Endothelial cell of umbilical vein (primary cell): ENCODE measurements at regions not wholly inside any gene's neighbourhood (a gene's known extent, or its start where the extent isn't known, plus 50 kb on each side); places are given as distances from the start of the nearest gene placed in this dataset.

Source experiments
- BruUV-seq: library from RNA; stranded (reverse); fragments of 400-500 nt; replicated peaks from 2 replicates; lab custom pipeline; 2021; lab: Mats Ljungman, UMichigan
- CTCF ChIA-PET: fragments of 300-600, 350-600 bp; sonication (Branson Sonifier 250); formaldehyde crosslinking; loops from one replicate; lab custom pipeline; 2021; ENCODE audit warnings: antibody characterized with exemption, inconsistent platforms; lab: Charles Lee
- POLR2A ChIA-PET: fragments of 300-600, 350-600 bp; sonication (Branson Sonifier 250); formaldehyde crosslinking; loops from one replicate; lab custom pipeline; 2021; ENCODE audit warnings: antibody characterized with exemption, inconsistent platforms; lab: Charles Lee
- DNase-seq: peaks from one replicate; pipeline ENCODE4 v3.0.0-alpha.2; 2011; ENCODE audit warnings: low read depth, low spot score
- FAIRE-seq: peaks from 2 replicates; lab custom pipeline; 2011; peaks lifted over from hg19 to GRCh38; lab: Jason Lieb, UNC
- H2AFZ ChIP-seq: 2 replicates; pipeline ENCODE4 v1.6.0; 2012; ENCODE audit warnings: low read depth, low read length, control low read depth, inconsistent platforms
- H3K27ac ChIP-seq: 2 replicates; pipeline ENCODE4 v1.5.1; 2011; ENCODE audit warnings: low read depth, mild to moderate bottlenecking, control low read depth, low read length, moderate library complexity; ENCODE audit not compliant: insufficient read depth
- H3K27me3 ChIP-seq, 2 experiments: 2 replicates each; pipeline versions ENCODE4 v1.6.0 to v1.6.1; 2011; ENCODE audit warnings: low read length in 2 of 2, mixed read lengths in 1 of 2; ENCODE audit not compliant: control insufficient read depth in 2 of 2, insufficient read depth in 2 of 2
- H3K36me3 ChIP-seq, 2 experiments: 2 replicates in 1 of 2; 3 replicates in 1 of 2; pipeline ENCODE4 v1.5.1; 2011; ENCODE audit warnings: low read length in 2 of 2, mild to moderate bottlenecking in 1 of 2, moderate library complexity in 1 of 2; ENCODE audit not compliant: control insufficient read depth in 2 of 2, insufficient read depth in 2 of 2; ENCODE audit errors: extremely low read depth in 1 of 2
- H3K4me1 ChIP-seq: 3 replicates; pipeline ENCODE4 v1.5.1; 2011; ENCODE audit warnings: mild to moderate bottlenecking, low read length; ENCODE audit not compliant: control insufficient read depth, insufficient read depth; ENCODE audit errors: extremely low read depth
- H3K4me2 ChIP-seq: 2 replicates; pipeline ENCODE4 v1.6.1; 2011; ENCODE audit warnings: low read length, control low read depth, mixed read lengths; ENCODE audit not compliant: insufficient read depth
- H3K4me3 ChIP-seq, 3 experiments: fragments of 200-600 bp in 1 of 3; sonication (generic), shearing (Covaris generic) in 1 of 3; replicated peaks in 1 of 3; 2 replicates each; pipeline ENCODE4 v1.5.1; 2011 to 2016; ENCODE audit warnings: control low read depth in 3 of 3, low read length in 3 of 3, mild to moderate bottlenecking in 2 of 3, inconsistent platforms in 1 of 3, low read depth in 1 of 3, moderate library complexity in 1 of 3; ENCODE audit not compliant: insufficient read depth in 1 of 3
- H3K79me2 ChIP-seq: 2 replicates; pipeline ENCODE4 v1.6.0; 2012; ENCODE audit warnings: low read length, inconsistent platforms; ENCODE audit not compliant: control insufficient read depth, insufficient read depth
- H3K9ac ChIP-seq: replicated peaks from 2 replicates; pipeline ENCODE3; 2011; ENCODE audit warnings: low read length, control low read depth; ENCODE audit not compliant: insufficient read depth; ENCODE audit errors: extremely low read depth
- H3K9me1 ChIP-seq: replicated peaks from 3 replicates; pipeline ENCODE4 v1.6.0; 2011; ENCODE audit warnings: mild to moderate bottlenecking, low read length; ENCODE audit not compliant: control insufficient read depth, insufficient read depth; ENCODE audit errors: extremely low read depth
- H3K9me3 ChIP-seq: replicated peaks from 2 replicates; pipeline ENCODE4 v1.5.1; 2012; ENCODE audit warnings: low read length, inconsistent platforms; ENCODE audit not compliant: control insufficient read depth, insufficient read depth
- H4K20me1 ChIP-seq: replicated peaks from 2 replicates; pipeline ENCODE3; 2011; ENCODE audit warnings: mild to moderate bottlenecking, low read length; ENCODE audit not compliant: control insufficient read depth, insufficient read depth; ENCODE audit errors: extremely low read depth
- EZH2 ChIP-seq: IDR thresholded peaks from 2 replicates; pipeline ENCODE4 v1.6.1; 2012; ENCODE audit warnings: borderline replicate concordance, low read depth, mild to moderate bottlenecking, moderate library complexity, low read length, inconsistent platforms; ENCODE audit not compliant: severe bottlenecking
- FOS ChIP-seq: IDR thresholded peaks from 2 replicates; pipeline ENCODE4 v1.6.1; 2011; ENCODE audit warnings: mild to moderate bottlenecking, low read length, moderate library complexity, borderline replicate concordance; ENCODE audit not compliant: insufficient read depth
- GATA2 ChIP-seq: IDR thresholded peaks from 2 replicates; pipeline ENCODE4 v1.7.0; 2011; ENCODE audit warnings: low read depth, mild to moderate bottlenecking, moderate library complexity, mixed read lengths, low read length; ENCODE audit not compliant: insufficient read length, insufficient read depth
- JUN ChIP-seq: IDR thresholded peaks from 2 replicates; pipeline ENCODE4 v1.6.1; 2011; ENCODE audit warnings: borderline replicate concordance, low read depth; ENCODE audit not compliant: insufficient read length, insufficient read depth
- MYC ChIP-seq: IDR thresholded peaks from one replicate; pipeline ENCODE4 v1.6.1; 2011; ENCODE audit warnings: mild to moderate bottlenecking, low read depth, low read length
- POLR2A ChIP-seq: IDR thresholded peaks from 2 replicates; pipeline ENCODE4 v1.6.1; 2012; ENCODE audit warnings: low read depth, mild to moderate bottlenecking, control low read depth, low read length
- POLR2AphosphoS5 ChIP-seq: IDR thresholded peaks from 2 replicates; pipeline ENCODE4 v1.6.1; 2012; ENCODE audit warnings: low read depth, mild to moderate bottlenecking, control low read depth, low read length, moderate library complexity; ENCODE audit not compliant: insufficient read depth
- dilution Hi-C: fragments of 300-500 bp; cut with MboI; formaldehyde crosslinking; loops from one replicate; pipeline ENCODE4 v1.15.0; 2019; ENCODE audit warnings: low sequenced_read_pairs; ENCODE audit not compliant: extremely low pct_ligation_motif_present
- intact Hi-C: fragments of 100-400 bp; cut with micrococcal nuclease; formaldehyde crosslinking; loops from one replicate; pipeline ENCODE4 v1.10.0; 2022
- TF ChIP-seq, protein P1 (sequence below), 2 donors: IDR thresholded peaks; 1 replicate in 1 of 2; 2 replicates in 1 of 2; pipeline ENCODE4 v1.5.1; 2011; ENCODE audit warnings: low read length in 2 of 2, mild to moderate bottlenecking in 2 of 2, moderate library complexity in 2 of 2, control low read depth in 1 of 2, inconsistent platforms in 1 of 2, low read depth in 1 of 2; ENCODE audit not compliant: insufficient read depth in 1 of 2; ENCODE audit errors: extremely low read depth in 1 of 2
- TF ChIP-seq, protein P2 (sequence below): IDR thresholded peaks from 2 replicates; pipeline ENCODE4 v1.6.1; 2011; ENCODE audit not compliant: insufficient read depth, insufficient read length

DNA sequence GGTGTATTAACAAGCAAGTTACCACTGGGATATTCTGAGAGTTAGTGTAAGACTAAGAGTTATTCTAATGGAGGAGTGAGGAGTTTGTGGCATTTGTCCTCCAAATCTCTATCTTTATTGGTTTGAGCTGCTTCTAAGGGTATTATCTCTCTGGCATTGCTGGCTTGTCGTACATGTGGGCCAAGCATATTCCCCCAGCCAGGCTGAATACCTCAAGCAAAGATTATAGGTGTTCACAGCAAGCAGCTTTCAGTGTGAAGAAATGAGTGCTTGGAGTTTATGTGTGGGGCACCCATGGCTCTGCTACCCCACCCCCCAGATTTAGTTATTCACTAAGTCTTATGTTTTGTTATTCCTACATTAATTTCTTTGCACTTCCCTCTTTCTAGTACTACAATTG, 193.6 kb upstream of the FANCL start:
- no peaks in the 10 kb centered on the region for H3K36me3 ChIP-seq
- ChIA-PET CTCF (no interaction called here), POLR2A (no interaction called here)
- H3K9me3 ChIP-seq, result no peaks in the 10 kb centered on the region
- FAIRE-seq (no peak), DNase-seq (no peak)
- no peak overlapping the region for H3K9ac ChIP-seq
- no peak overlapping the region for H3K4me3 ChIP-seq
- dilution Hi-C loops (no loop called here), intact Hi-C loops (no loop called here)
- peaks cover 7% of the 10 kb centered on the region in 2 experiments for H3K27me3 ChIP-seq
- no peak overlapping the region for H3K27ac ChIP-seq
- no peaks in the 10 kb centered on the region for H3K4me1 ChIP-seq
- no peak for TF ChIP-seq JUN
- TF ChIP-seq FOS, result no peak
- TF ChIP-seq GATA2, result no peak
- TF ChIP-seq POLR2AphosphoS5, result no peak
- no peak for TF ChIP-seq MYC
- H3K79me2 ChIP-seq, result no peaks in the 10 kb centered on the region
- no peak overlapping the region for H3K4me2 ChIP-seq
- H4K20me1 ChIP-seq, result no peaks in the 10 kb centered on the region
- no peaks in the 10 kb centered on the region for H3K9me1 ChIP-seq
- no TSS peak for BruUV-seq
- no peak overlapping the region for H2AFZ ChIP-seq

DNA sequence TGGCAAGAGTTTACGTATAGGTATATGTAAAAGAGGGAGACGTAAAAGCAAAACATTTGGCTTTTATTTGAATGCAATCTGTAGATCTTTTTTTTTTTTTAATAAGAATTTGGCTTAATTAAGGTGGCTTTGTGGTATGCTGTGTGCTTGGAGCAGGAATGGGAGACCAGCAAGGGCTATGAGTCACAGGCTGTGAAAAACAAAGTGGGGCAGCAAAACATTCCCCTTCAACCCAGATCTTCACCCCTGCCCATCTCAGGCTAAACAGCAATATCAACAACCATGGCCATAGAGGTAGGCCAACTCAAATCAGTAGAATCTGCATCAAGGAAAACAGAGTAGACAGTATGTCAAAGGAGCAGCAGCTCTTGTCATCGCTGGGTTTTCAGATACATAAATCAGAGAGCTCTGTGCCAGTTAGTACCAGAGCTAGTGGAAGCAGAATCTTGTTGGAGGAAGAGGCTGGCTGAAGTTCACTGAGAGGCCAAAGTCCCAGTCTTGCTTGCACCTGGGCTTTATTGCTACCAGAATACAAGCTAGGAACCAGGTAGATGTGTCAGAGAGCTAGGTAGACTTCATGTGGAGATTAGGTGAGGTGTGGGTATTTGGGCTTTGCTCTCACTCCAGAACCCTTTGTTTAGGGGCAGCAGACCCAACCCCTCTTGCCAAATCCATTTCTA, 191.5 kb upstream of the FANCL start:
- no peaks in the 10 kb centered on the region for H3K36me3 ChIP-seq
- no peaks in the 10 kb centered on the region for H3K79me2 ChIP-seq
- ChIA-PET POLR2A (no interaction called here), CTCF (interaction anchor here (1.1 kb wide), 1 partner anchor 527 kb away, joined by 3 read pairs; no protein-coding TSS in a partner anchor)
- intact Hi-C loops, result no loop called here
- H3K9ac ChIP-seq, result no peak overlapping the region
- no peaks in the 10 kb centered on the region for H3K9me3 ChIP-seq
- peaks cover 3% of the 10 kb centered on the region for H3K4me1 ChIP-seq
- H3K4me3 ChIP-seq, result no peak overlapping the region
- no peak overlapping the region for H3K27ac ChIP-seq
- dilution Hi-C loops, result no loop called here
- peaks cover 11 to 16% of the 10 kb centered on the region in 2 experiments for H3K27me3 ChIP-seq
- no TSS peak for BruUV-seq
- DNase-seq, result no peak
- no peak overlapping the region for H2AFZ ChIP-seq
- no peak for TF ChIP-seq FOS
- no peak for TF ChIP-seq EZH2
- TF ChIP-seq POLR2AphosphoS5, result no peak
- no peak for TF ChIP-seq POLR2A
- no peak for TF ChIP-seq GATA2
- TF ChIP-seq JUN, result no peak
- TF ChIP-seq, protein P1, sequence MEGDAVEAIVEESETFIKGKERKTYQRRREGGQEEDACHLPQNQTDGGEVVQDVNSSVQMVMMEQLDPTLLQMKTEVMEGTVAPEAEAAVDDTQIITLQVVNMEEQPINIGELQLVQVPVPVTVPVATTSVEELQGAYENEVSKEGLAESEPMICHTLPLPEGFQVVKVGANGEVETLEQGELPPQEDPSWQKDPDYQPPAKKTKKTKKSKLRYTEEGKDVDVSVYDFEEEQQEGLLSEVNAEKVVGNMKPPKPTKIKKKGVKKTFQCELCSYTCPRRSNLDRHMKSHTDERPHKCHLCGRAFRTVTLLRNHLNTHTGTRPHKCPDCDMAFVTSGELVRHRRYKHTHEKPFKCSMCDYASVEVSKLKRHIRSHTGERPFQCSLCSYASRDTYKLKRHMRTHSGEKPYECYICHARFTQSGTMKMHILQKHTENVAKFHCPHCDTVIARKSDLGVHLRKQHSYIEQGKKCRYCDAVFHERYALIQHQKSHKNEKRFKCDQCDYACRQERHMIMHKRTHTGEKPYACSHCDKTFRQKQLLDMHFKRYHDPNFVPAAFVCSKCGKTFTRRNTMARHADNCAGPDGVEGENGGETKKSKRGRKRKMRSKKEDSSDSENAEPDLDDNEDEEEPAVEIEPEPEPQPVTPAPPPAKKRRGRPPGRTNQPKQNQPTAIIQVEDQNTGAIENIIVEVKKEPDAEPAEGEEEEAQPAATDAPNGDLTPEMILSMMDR (IDR thresholded peaks at IDR 0.05; ENCODE audit: extremely low read depth in 1 of 2, insufficient read depth in 1 of 2, low read depth in 1 of 2, low read length in 2 of 2), result no peak
- TF ChIP-seq MYC, result no peak
- TF ChIP-seq, protein P2, sequence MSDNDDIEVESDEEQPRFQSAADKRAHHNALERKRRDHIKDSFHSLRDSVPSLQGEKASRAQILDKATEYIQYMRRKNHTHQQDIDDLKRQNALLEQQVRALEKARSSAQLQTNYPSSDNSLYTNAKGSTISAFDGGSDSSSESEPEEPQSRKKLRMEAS, result no peak
- H3K9me1 ChIP-seq, result no peaks in the 10 kb centered on the region
- no peak overlapping the region for H3K4me2 ChIP-seq
- no peaks in the 10 kb centered on the region for H4K20me1 ChIP-seq
- FAIRE-seq, result no peak
